ENCODE measurements at regions not wholly inside any gene's neighbourhood (a gene's known extent, or its start where the extent isn't known, plus 50 kb on each side); places are given as distances from the start of the nearest gene placed in this dataset.

DNA sequence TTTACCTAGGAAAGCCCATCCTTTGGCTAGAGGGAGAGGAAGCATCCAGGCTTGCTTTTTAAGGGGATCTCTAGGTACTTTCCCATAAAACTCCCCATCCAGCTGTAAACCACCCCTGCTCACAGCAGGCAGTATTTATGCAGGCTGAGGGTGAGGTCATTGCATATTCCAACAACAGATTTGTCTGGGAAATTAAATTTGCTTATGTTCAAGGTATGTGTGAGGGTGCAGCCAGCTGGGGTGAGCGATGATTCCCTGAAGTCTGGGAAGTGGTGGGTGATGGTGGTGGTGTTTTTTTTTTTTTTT lies 96.3 kb upstream of the C1QTNF9B start:
- no peak for TF ChIP-seq POLR2AphosphoS5 (IDR thresholded peaks at IDR 0.05)
- no peak for TF ChIP-seq MXI1 (conservative IDR thresholded peaks at IDR 0.05; ENCODE audit: poor library complexity, severe bottlenecking)
- no peak for TF ChIP-seq SMC3 (conservative IDR thresholded peaks at IDR 0.05; ENCODE audit: poor library complexity)
- TF ChIP-seq, protein P1, sequence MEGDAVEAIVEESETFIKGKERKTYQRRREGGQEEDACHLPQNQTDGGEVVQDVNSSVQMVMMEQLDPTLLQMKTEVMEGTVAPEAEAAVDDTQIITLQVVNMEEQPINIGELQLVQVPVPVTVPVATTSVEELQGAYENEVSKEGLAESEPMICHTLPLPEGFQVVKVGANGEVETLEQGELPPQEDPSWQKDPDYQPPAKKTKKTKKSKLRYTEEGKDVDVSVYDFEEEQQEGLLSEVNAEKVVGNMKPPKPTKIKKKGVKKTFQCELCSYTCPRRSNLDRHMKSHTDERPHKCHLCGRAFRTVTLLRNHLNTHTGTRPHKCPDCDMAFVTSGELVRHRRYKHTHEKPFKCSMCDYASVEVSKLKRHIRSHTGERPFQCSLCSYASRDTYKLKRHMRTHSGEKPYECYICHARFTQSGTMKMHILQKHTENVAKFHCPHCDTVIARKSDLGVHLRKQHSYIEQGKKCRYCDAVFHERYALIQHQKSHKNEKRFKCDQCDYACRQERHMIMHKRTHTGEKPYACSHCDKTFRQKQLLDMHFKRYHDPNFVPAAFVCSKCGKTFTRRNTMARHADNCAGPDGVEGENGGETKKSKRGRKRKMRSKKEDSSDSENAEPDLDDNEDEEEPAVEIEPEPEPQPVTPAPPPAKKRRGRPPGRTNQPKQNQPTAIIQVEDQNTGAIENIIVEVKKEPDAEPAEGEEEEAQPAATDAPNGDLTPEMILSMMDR (IDR thresholded peaks at IDR 0.05; ENCODE audit: poor library complexity, severe bottlenecking) = no peak
- TF ChIP-seq, protein P2, sequence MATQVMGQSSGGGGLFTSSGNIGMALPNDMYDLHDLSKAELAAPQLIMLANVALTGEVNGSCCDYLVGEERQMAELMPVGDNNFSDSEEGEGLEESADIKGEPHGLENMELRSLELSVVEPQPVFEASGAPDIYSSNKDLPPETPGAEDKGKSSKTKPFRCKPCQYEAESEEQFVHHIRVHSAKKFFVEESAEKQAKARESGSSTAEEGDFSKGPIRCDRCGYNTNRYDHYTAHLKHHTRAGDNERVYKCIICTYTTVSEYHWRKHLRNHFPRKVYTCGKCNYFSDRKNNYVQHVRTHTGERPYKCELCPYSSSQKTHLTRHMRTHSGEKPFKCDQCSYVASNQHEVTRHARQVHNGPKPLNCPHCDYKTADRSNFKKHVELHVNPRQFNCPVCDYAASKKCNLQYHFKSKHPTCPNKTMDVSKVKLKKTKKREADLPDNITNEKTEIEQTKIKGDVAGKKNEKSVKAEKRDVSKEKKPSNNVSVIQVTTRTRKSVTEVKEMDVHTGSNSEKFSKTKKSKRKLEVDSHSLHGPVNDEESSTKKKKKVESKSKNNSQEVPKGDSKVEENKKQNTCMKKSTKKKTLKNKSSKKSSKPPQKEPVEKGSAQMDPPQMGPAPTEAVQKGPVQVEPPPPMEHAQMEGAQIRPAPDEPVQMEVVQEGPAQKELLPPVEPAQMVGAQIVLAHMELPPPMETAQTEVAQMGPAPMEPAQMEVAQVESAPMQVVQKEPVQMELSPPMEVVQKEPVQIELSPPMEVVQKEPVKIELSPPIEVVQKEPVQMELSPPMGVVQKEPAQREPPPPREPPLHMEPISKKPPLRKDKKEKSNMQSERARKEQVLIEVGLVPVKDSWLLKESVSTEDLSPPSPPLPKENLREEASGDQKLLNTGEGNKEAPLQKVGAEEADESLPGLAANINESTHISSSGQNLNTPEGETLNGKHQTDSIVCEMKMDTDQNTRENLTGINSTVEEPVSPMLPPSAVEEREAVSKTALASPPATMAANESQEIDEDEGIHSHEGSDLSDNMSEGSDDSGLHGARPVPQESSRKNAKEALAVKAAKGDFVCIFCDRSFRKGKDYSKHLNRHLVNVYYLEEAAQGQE (IDR thresholded peaks at IDR 0.05; ENCODE audit: borderline replicate concordance) = no peak
- no peak for TF ChIP-seq RAD21 (conservative IDR thresholded peaks at IDR 0.05)
- TF ChIP-seq TAF1 (IDR thresholded peaks at IDR 0.05; ENCODE audit: low read depth) = no peak
- no peak for TF ChIP-seq EP300 (conservative IDR thresholded peaks at IDR 0.05; ENCODE audit: poor library complexity, severe bottlenecking)
- TF ChIP-seq EZH2 (IDR thresholded peaks at IDR 0.05; ENCODE audit: borderline replicate concordance, insufficient read depth, low read length, poor library complexity, severe bottlenecking) = no peak
- Histone ChIP-seq H2AFZ (ENCODE audit: low read depth, low read length) (no peak overlapping the region), H3K36me3 (ENCODE audit: insufficient read depth, low read length) (no peaks in the 10 kb centered on the region), H3K4me2 (ENCODE audit: low read length) (no peak overlapping the region), H3K9me3 (ENCODE audit: low read length) (no peaks in the 10 kb centered on the region), H3K4me3 (ENCODE audit: low read length) (no peak overlapping the region), H3K9ac (ENCODE audit: low read length) (no peak overlapping the region), H4K20me1 (ENCODE audit: insufficient read depth) (no peaks in the 10 kb centered on the region), H3K9me2 (ENCODE audit: insufficient read depth, low read length) (no peaks in the 10 kb centered on the region), H3K27me3 (ENCODE audit: insufficient read depth, low read depth, low read length) (no peaks in the 10 kb centered on the region), H3K27ac (ENCODE audit: low read length) (no peak overlapping the region), H3F3A (ENCODE audit: insufficient read depth, low read length, poor library complexity, severe bottlenecking) (no peaks in the 10 kb centered on the region), H3K79me2 (replicated peaks; ENCODE audit: insufficient read depth, low read length) (no peaks in the 10 kb centered on the region)

- Histone ChIP-seq H3K9me2 (ENCODE audit: insufficient read depth, low read length) (no peaks in the 10 kb centered on the region), H3K9ac (ENCODE audit: low read length) (no peak overlapping the region), H3K27ac (ENCODE audit: low read length) (no peak overlapping the region)
Measured at GRCh38 chr13:23995283-23996073, 98.2 kb upstream of the C1QTNF9B start.

More at GRCh38 chr13:23995283-23996073, 98.2 kb upstream of the C1QTNF9B start:
- no peaks in the 10 kb centered on the region for H3K27me3 ChIP-seq (ENCODE audit: insufficient read depth, low read depth, low read length)
- H3K4me3 ChIP-seq (ENCODE audit: low read length) = no peak overlapping the region
- no peaks in the 10 kb centered on the region for H4K20me1 ChIP-seq (ENCODE audit: insufficient read depth)
- H2AFZ ChIP-seq (ENCODE audit: low read depth, low read length) = no peak overlapping the region
- no peaks in the 10 kb centered on the region for H3K9me3 ChIP-seq (ENCODE audit: low read length)
- no peaks in the 10 kb centered on the region for H3F3A ChIP-seq (ENCODE audit: insufficient read depth, low read length, poor library complexity, severe bottlenecking)
- H3K4me2 ChIP-seq (ENCODE audit: low read length) = no peak overlapping the region
- no peaks in the 10 kb centered on the region for H3K36me3 ChIP-seq (ENCODE audit: insufficient read depth, low read length)
- H3K79me2 ChIP-seq (replicated peaks; ENCODE audit: insufficient read depth, low read length) = no peaks in the 10 kb centered on the region
- TF ChIP-seq EP300 (conservative IDR thresholded peaks at IDR 0.05; ENCODE audit: poor library complexity, severe bottlenecking) (no peak), SMC3 (conservative IDR thresholded peaks at IDR 0.05; ENCODE audit: poor library complexity) (no peak), EZH2 (IDR thresholded peaks at IDR 0.05; ENCODE audit: borderline replicate concordance, insufficient read depth, low read length, poor library complexity, severe bottlenecking) (no peak), MXI1 (conservative IDR thresholded peaks at IDR 0.05; ENCODE audit: poor library complexity, severe bottlenecking) (no peak), TAF1 (IDR thresholded peaks at IDR 0.05; ENCODE audit: low read depth) (no peak), POLR2AphosphoS5 (IDR thresholded peaks at IDR 0.05) (no peak)

Data from neural cell (in vitro differentiated cells).